Activated CD4-positive, alpha-beta T cell treated with anti-CD3 and anti-CD28 coated beads, Interleukin-10, Interleukin-2, amounts not matched to agents 100 ng/mL and 50 ng/mL, durations not matched to agents 16 hours and 8 hours (primary cell): ENCODE measurements at regions not wholly inside any gene's neighbourhood (a gene's known extent, or its start where the extent isn't known, plus 50 kb on each side); places are given as distances from the start of the nearest gene placed in this dataset.

Source experiments
- DNase-seq: peaks from one replicate; pipeline ENCODE4 v3.0.0-alpha.2; 2020

DNA sequence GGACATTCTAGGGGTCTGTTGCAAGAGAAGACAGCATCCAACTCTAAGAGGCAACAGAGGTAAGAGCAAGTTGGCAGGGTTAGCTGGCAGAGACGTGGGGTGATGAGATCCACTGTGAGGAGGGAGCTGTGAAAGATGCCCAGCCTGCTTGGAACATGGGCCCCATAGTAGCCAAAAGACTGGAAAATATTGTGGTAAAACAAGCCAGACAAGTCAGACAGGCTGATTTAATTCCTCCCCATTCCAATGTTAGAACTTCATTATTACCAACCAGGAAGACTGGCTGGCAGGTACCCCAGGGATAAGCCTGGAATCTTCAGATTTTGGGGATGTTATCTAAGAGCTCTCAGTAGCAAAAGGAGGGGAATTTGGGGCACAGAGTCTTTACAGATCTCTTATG lies 181.3 kb downstream of the SEC61B start:
- DNase-seq: no peak

DNA sequence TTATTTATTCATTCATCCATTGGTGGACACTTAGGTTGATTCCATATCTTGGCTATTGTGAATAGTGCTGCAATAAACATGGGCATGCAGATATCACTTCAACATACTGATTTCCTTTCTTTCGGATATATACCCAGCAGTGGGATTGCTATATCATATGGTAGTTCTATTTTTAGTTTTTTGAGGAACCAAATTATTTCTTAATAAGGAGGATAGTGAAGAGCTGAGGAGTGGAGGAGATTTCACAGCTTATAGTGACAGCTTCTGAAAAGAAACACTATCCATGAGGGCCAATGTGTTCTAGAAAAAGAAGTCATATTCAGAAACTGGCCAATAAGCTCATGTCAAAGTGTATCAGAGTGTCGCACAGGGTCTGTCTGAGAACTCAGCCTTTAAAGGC lies 183.3 kb downstream of the SEC61B start:
- DNase-seq: no peak

DNA sequence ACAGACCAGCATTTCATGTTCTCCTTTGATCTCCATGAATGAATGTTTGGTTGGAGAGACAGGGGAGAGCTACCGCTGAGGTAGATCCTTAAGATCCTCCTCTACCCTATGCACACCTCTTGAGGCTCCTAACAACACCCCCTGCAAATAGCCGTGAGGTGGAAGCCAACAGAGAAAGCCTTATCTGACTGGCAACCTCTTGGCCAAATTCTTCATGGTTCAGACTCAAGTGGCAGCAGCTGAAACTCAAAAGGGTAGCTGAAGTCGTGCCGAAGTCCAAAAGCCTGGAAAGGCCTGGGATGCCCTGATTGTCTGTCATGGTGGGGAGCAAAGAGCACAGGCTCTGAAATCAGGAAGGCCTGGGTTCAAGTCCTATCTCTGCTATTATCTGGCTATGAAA lies 184.9 kb downstream of the SEC61B start:
- DNase-seq: no peak

DNA sequence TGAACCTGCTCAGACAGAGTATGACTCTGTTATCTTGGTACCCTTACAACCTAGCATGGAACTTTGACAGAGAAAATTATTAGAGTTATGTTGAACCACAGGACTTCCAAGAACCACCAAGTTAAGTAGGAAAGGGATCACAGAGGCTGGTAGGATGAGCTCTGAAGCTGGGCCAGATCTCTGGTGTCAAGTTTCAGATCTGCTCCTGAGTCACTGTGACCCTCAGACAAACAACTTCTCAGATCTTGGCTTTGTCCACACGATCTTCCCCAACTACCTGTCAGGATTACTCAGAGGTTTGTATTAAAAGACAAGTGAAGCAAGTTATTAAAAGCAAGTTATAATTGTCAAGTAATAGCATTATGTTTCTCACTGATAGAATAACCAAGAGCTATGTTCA lies 189.0 kb downstream of the SEC61B start:
- no peak for DNase-seq

DNA sequence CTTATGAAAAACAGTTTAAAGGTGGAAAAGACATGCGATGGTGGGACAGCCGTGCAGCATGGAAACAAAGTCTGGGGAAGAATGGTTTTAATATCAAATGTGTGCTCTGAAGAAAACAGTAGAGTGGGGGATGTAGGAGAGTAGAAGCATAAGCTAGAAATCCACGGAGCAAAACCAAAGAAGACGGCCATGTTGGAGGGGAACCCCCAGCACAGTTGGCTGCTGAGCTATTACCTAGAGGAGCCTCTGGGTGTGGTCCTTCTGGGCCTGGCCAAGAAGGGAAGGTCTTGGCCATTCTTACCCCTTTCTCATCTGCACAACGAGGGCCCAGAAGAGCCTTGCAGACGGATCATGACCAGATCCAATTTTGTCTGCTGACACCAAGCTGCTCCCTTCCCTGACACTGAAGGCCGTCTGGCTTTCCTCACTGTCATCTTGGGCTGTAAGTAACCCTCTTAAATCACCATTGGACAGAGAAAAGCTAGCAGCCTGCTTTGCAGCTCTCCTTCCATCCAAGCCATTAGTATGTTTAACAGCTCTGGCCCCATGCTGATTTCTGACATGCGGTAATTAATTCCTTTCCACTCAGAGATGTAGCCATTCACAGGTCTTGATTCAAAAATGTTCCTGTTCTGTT lies 189.5 kb downstream of the SEC61B start:
- DNase-seq: no peak

DNA sequence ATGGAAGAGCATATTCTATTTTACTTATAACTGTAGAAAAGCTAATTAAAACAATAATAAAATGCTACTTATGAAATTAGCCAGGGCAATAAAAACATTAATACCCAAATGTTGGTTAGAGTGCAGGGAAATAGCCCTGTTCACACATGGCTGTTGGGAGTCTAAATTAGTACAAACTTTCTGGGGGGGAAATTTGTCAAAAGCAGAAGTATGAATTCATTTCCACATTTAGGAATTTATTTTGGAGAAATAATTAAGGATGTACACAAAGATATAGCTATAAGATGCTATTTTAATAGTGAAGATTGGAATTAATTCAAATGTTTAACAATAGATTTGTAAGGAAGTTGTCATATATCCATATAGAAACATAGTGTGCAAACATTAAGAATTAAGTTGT lies 190.5 kb downstream of the SEC61B start:
- no peak for DNase-seq

DNA sequence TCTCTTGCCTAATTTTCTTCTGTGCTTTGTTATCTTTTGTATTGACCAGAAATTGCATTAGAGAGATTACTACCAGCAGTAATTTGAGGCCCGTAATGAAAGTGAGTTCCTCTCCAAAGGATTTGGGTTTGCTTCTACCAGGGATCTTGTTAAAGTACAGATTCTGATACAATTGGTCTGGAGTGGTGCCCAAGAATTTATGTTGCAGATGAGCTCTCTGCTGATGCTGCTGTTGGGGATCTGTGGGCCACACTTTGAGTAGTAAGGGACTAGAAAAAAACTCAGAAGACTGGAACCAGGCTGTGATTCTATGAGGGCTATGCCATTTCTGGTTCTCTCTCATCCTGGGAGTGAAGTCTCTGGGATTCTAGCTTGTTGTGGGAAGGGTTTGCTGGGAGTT lies 192.2 kb downstream of the SEC61B start:
- DNase-seq: no peak

DNA sequence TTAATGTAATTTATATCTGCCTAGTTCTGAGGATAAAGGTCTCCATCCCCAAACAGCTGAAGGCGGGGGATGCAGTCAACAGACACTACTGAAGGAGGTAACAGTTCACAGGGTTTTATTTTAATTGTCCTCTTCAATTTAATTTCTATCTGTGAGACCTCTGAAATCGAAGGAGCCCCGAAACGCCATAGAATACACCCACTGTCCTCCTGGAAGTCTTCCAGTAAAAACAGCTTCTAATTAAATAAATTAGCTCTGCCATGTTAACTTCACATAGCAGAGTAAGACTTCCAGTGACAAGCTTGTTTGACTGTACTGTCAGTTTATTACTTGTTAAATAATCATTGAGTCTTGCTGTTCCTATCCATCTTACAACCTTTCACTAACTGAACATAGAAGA lies 193.5 kb downstream of the SEC61B start:
- DNase-seq: no peak

DNA sequence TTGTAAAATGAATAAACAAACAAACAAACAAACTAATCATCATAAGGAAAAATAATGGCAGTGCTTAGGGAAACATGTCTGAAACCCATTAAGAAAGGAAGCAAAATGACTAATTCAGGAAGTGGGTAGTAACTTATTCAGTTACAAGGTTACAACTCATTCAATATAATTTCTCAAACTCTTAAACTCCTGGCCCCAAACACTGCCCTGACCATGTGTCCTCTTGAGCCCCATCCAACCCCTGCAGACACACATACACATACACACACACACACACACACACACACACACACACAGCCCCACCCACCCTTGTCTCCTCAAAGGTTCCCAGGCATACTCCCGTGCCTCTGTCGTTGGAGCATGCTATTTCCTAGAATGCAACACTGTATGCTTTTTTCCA lies 193.9 kb downstream of the SEC61B start:
- peak; percentile 16 for DNase-seq

DNA sequence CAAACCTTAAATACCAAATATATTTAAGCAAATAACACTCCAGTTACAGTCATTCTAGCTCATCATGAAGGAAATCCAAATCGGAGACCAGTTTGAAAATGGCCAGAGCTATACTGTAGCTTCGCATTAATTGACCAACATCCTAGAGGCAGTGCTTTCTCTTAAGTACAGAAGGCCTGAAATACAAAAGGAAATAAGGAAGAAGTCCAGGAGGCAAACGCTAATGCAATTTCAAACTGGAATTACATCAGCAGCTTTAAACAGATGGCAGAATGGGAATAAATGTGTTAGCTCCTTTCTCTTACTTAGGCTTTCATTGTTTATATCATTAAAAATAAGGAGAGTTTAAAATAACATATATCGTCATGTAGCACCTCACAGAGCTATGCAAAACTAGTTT lies 197.0 kb downstream of the SEC61B start:
- no peak for DNase-seq

DNA sequence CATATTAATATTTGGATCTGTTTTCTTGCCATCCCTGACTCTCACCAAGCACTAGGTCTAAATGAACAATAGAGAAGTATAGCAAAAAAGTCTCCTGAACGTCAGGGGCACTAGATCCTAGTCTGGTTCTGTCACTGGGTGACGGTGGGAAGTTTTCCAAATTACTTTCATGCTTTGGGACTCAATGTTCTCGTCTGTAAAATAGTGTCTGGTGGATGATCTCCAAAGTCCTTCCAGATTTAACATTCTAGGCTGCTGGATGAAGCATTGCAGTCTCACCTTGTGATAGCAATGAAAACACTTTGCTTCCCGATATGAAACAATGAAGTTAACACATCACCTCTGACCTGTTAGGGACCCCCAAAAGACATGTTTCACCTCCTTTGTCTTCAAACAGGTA lies 199.3 kb downstream of the SEC61B start:
- no peak for DNase-seq

DNA sequence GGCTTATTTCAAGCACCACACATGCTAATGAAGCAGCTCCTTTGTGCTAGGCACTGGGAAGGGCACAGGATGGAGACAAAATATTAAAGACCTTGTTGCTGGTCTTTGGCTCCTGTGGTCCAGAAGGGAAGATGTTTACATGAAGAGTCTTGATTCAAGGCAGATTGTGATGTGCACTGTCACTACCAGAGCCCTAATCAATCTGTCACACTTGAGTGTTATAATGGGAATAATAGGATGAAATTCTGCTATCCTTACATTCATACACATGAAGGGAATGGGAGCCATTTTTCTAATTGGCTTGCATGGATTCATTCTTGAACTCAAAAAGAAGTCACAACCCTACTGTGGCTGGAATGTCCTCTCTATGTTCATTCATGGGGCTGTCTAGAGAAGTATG lies 203.0 kb downstream of the SEC61B start:
- no peak for DNase-seq

DNA sequence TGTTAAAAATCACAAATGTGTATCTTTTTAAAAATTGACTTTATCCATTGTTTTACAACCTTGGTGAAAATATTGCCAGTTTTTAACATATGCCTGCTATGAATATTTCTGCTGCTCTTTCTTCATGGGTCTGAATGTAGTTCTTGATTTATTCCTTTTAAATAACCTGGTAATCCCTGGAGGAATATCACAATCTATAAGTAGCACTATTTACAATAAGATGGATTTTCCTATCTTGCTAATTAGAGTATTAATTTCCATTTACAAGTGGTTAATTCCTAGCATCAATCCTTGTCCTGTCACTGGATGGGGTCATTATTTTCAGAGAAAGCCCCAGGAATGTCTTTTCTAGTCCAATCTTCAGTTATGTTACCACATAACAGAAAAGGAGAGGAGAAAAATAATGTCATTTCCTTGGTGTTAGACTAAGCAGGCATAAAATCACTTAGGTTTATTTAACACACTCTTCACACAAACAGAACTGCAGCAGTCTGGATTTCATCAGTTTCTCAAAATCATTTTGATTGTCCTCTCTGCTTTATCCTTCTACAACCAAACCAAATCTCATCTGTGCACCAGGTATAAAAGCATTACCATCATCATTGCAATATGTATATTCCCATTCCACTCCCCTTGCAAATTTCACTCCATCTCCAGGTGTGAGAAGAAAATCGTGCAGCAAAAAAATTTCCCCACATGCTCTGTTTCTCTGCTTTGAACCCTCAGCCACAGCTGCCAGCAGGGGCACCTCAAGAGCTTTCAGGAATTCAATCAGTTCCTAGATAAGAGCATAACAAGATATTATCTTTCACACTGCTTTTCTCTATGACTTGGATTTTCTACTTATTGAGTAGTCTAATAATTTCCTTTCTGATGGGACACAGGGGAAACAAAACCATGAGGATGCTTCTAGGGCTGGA lies 204.1 kb downstream of the SEC61B start:
- no peak for DNase-seq

DNA sequence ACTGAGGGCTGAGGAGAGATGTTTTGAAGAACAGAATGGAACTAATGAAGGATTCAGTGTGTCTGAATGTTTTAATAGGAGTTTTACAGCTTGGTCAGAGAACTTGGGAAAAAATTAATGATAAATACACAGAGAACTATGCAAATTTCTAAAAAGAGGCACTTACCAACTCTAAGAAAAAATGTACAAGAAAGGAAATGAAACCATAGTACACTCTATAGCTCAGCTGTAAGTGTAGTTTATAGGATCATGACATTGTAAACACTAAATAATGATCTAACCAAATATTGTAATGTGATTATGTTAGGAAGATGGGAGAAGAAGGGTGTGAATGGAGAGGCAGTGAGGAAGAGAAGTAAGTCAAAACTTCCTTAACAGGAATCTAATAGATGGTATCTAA lies 205.2 kb downstream of the SEC61B start:
- DNase-seq: no peak

DNA sequence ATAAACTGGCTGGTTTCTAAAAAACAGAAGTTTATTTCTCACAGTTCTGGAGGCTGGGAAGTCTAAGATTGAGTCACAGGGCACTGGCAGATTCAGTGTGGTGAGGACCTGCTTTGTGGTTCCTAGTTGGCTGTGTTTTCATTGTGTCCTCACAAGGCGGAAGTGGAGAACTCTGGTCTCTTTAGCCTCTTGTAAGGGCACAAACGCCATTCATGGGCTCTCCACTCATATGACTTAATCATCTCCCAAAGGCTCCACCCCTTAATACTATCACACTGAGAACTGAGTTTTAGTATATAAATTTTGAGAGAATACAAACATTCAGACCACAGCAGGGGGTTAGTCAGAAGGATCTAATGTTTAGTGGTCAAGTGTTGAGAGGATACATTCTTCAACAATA lies 208.2 kb downstream of the SEC61B start:
- DNase-seq: peak; percentile 28

DNA sequence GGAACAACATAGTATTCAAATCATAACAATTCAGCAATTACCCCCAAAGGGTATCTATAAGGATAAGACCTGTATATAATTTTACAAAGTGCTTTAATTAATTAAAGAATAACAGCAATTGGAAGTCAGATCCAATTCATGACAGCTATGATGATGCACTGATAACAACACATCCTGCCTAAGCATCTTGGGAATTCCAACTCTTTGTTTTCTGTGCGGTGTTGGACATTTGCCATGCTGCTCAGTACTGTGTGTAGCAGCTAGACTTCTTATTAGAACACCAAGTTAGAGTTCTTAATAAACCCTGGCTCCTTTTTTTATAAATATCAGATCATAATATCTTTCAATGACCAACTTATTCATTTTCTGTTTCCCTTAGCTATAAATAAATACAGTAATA lies 209.0 kb downstream of the SEC61B start:
- DNase-seq: no peak

DNA sequence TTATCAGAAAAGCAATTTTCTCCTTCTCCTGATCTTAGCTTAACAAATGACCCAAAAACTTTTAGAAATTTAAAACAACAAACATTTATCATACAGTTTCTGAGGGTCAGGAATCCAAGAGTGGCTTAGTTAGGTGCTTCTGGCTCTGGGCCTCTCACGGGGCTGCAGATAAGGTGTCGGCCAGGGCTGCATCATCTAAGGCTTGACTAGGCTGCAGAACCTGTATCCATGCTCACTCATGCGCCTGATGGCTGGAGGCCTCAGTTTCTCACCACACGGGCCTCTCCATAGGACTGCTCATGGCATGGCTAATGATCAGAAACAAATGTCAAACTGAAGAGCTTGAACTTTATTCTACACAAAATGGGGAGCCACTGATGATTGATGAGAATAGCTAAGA lies 210.0 kb downstream of the SEC61B start:
- DNase-seq: no peak

DNA sequence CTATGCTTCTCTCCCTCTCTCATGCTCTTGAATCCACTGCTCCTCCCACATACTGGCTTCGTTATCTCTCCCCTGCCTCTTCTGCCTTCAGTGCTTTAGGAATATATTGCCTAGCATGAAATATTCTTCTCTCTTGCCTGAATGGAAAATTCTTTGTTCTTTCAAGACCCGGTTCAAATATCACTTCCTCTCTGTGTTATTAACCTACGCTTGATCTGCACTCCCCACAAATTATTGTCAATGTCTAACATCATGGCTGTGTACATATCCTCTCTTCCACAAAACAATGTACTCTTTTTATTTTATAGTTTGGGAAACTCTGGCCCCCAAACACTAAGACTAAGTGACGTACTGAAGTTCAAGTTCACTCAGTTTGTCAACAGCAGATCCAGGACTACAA lies 211.0 kb downstream of the SEC61B start:
- no peak for DNase-seq

DNA sequence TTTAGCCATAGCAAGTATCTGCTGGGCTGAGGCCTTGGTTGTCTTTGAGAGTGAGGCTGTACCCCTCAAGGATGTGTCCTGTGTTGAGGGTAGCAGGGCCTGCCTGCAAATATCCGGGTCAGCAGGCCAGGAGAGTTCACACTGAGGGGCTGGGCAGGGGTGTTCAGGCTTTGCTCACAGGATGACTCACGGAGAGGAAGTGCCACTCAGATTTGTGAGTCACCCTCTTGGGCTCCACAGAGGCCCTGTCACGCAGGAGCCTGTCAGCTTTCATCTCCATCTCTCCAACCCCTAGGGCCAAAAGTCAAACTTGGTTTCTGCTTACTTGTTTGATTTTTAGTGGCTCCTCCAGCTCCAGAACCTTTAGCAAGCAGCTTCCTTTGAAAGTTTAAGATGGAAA lies 211.5 kb downstream of the SEC61B start:
- peak; percentile 91 for DNase-seq

DNA sequence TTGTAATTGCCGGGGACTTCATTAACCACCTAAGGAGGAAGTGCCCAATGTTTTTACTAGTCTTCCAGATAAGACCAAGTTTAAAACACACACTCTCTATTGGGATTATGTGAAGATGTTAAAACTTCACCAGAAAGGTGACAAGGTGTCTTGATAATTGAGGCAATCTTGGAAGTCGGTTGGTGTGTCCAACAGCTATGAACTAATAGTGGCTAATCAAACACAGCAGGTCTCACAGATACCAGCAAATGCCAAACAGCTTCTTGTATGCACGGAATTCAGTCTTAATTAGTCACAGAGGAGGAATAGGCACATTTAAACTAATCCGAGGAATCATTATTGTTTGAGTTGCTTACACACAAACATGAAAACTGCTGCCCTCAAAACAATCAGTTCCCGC lies 214.5 kb downstream of the SEC61B start:
- DNase-seq: no peak

DNA sequence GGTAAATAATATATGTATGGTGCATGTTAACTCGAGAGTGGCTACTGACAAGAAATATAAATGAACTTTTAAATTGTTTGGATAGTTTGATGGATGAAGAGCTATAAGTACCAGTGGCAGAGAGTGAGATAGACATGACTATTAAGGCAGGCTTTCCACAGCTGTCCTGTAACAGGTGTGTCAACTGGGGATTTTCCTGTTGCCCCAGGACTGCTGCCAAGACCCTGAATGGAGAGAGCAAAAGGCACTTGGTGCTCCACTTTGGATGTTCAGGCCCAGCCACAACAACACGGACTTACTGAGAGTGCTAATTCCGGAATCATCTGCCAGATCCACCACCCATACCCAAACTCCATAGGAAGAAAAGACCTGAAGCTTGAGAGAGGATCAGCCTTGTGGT lies 215.1 kb downstream of the SEC61B start:
- DNase-seq: no peak

DNA sequence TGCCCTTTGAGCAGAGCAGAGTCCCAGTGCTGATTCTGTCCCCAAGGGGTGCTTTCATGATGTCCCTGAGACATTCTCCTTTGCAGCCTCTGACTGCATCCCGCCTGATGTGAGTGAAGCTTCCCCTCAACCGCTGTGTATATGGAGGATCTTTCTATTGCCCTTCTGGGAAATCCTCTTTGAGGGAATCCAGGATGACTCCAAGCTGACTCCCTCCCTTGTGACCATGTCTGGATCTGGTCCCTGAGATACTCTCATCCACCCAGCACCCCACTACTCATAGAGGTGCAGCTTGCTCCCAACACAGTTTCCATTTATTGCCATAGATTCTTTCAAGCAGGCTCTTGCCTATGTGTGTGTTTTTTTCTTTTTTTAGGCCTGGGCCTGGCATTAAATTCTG lies 216.5 kb downstream of the SEC61B start:
- no peak for DNase-seq

DNA sequence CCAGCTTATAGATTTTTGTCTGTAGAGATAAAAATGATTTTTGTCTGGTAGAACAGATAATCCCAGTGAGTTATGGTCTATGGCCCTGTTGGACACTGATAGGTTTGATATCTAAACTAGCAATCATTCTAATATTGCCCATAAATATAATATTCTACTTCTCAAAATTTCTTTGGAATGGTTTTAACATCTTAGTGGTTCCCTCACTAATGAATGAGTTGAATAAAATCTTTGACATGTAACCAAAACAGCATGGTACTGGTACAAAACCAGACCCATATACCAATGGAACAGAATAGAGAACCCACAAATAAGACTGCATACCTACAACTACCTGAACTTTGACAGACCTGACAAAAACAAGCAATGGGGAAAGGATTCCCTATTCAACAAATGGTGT lies 219.7 kb downstream of the SEC61B start:
- no peak for DNase-seq

DNA sequence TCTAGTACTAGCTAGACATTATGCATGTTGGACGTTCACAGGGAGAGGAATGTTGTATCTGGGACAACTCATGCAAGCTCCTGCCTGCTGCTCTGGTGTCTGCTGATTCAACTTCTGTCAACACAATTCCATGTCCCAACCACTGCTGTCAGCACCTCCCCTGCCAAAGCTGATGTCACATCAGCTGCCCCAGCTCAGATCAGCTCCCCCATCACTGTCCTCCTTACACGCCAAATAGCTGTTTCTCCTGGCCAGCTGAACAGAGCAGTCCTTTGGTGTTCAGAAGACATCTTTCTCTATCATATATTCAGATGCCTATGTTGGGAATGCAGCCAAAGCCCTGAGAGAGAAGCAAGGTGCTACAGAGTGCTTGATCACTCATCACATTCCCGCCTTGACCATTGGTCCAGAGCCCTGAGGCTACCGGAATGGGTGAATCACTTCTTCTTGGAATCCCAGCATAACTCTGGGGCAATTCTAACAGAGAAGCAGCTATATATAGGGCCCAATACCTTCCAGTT lies 223.3 kb downstream of the SEC61B start:
- no peak for DNase-seq

DNA sequence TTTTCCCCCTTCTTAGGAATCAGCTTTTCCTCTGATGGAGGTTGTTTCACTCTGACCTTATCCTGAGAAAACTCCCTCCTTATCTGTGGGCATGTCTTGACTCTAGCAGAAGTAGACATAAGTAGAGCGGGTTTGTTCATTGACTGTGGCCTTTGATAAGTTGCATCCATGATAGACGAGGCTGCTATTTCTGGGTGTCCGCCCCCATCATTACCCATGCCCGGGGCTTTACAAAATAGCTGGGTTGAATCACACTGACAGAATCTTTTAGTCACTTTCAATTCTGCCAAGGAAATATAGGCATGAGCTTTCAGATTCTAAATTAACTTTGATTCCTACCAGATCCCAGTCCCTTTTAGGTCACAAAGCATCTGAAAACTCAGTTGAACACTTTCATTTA lies 223.8 kb downstream of the SEC61B start:
- no peak for DNase-seq
